Ishikawa (cell line): ENCODE measurements at regions not wholly inside any gene's neighbourhood (a gene's known extent, or its start where the extent isn't known, plus 50 kb on each side); places are given as distances from the start of the nearest gene placed in this dataset.

ENCODE experiments used
- CEBPB ChIP-seq: IDR thresholded peaks from 2 replicates; pipeline ENCODE4 v1.6.1; 2012
- CREB1 ChIP-seq: IDR thresholded peaks from 2 replicates; pipeline ENCODE4 v1.6.1; 2012; ENCODE audit warnings: low read depth
- EGR1 ChIP-seq: IDR thresholded peaks from 2 replicates; pipeline ENCODE4 v1.6.1; 2012
- EP300 ChIP-seq: IDR thresholded peaks from 2 replicates; pipeline ENCODE4 v1.6.1; 2012; ENCODE audit warnings: borderline replicate concordance
- FOXM1 ChIP-seq: IDR thresholded peaks from 2 replicates; pipeline ENCODE4 v1.6.1; 2012; ENCODE audit warnings: low read depth, borderline replicate concordance
- NFIC ChIP-seq: IDR thresholded peaks from 2 replicates; pipeline ENCODE4 v1.6.1; 2012
- RAD21 ChIP-seq: IDR thresholded peaks from 2 replicates; pipeline ENCODE4 v1.6.1; 2012; ENCODE audit warnings: low read depth
- REST ChIP-seq: IDR thresholded peaks from 2 replicates; pipeline ENCODE4 v1.6.1; 2012; ENCODE audit warnings: low read depth, mild to moderate bottlenecking
- TAF1 ChIP-seq: IDR thresholded peaks from 2 replicates; pipeline ENCODE4 v1.6.1; 2012; ENCODE audit warnings: low read depth, mild to moderate bottlenecking
- TCF12 ChIP-seq: IDR thresholded peaks from 2 replicates; pipeline ENCODE4 v1.6.1; 2012; ENCODE audit warnings: low read depth
- TEAD4 ChIP-seq: IDR thresholded peaks from 2 replicates; pipeline ENCODE4 v1.6.1; 2012
- YY1 ChIP-seq: IDR thresholded peaks from 2 replicates; pipeline ENCODE4 v1.6.1; 2012; ENCODE audit warnings: low read depth
- ZBTB7A ChIP-seq: IDR thresholded peaks from 2 replicates; pipeline ENCODE4 v1.6.1; 2012; ENCODE audit warnings: low read depth
- TF ChIP-seq, protein P1 (sequence below): IDR thresholded peaks from 2 replicates; pipeline ENCODE4 v1.6.1; 2012
- TF ChIP-seq, protein P2 (sequence below): IDR thresholded peaks from 2 replicates; pipeline ENCODE4 v1.6.1; 2012

- no peak for TF ChIP-seq EGR1
- TF ChIP-seq TCF12: no peak
- TF ChIP-seq RAD21: no peak
- TF ChIP-seq, protein P1, sequence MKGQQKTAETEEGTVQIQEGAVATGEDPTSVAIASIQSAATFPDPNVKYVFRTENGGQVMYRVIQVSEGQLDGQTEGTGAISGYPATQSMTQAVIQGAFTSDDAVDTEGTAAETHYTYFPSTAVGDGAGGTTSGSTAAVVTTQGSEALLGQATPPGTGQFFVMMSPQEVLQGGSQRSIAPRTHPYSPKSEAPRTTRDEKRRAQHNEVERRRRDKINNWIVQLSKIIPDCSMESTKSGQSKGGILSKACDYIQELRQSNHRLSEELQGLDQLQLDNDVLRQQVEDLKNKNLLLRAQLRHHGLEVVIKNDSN: no peak
- no peak for TF ChIP-seq ZBTB7A
- TF ChIP-seq CEBPB: no peak
- TF ChIP-seq CREB1: no peak
- no peak for TF ChIP-seq YY1
- no peak for TF ChIP-seq NFIC
- no peak for TF ChIP-seq EP300
- no peak for TF ChIP-seq REST
- TF ChIP-seq, protein P2, sequence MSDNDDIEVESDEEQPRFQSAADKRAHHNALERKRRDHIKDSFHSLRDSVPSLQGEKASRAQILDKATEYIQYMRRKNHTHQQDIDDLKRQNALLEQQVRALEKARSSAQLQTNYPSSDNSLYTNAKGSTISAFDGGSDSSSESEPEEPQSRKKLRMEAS: no peak
Measured at GRCh38 chr2:211089127-211089526, 532.7 kb downstream of the CPS1 start.

DNA sequence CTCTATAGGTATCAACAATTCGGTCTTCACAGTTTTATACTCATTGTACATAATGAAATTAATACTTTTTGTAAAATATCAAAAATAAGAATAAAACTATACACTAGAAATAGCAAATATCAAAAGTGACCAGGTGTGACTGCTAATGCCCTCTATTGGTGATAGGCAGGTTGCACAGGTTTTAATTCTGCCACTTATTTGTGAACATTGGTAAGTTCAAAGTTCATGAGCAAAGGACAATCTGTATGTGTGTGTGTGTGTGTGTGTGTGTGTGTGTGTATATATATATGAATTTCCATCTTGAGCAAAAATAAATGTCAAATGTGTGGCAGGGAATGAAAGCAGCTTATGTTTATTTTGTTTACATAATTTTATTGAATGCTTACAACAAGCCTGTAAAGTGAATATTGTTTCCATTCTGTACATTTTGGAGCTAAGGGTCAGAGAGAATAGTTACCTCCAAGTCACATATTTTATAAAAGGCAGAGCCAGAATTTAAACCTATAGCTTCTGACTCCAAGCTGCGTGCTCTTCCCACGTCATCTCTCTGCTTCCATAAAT lies 537.4 kb downstream of the CPS1 start:
- TF ChIP-seq TEAD4: no peak

- no peak for TF ChIP-seq FOXM1
- TF ChIP-seq RAD21: no peak
- no peak for TF ChIP-seq YY1
- TF ChIP-seq TAF1: no peak
- no peak for TF ChIP-seq CREB1
- no peak for TF ChIP-seq EGR1
- no peak for TF ChIP-seq ZBTB7A
- no peak for TF ChIP-seq EP300
- TF ChIP-seq, protein P2: no peak
- TF ChIP-seq TEAD4: no peak
- TF ChIP-seq TCF12: no peak
Measured at GRCh38 chr2:211103989-211104388, 547.6 kb downstream of the CPS1 start.

DNA sequence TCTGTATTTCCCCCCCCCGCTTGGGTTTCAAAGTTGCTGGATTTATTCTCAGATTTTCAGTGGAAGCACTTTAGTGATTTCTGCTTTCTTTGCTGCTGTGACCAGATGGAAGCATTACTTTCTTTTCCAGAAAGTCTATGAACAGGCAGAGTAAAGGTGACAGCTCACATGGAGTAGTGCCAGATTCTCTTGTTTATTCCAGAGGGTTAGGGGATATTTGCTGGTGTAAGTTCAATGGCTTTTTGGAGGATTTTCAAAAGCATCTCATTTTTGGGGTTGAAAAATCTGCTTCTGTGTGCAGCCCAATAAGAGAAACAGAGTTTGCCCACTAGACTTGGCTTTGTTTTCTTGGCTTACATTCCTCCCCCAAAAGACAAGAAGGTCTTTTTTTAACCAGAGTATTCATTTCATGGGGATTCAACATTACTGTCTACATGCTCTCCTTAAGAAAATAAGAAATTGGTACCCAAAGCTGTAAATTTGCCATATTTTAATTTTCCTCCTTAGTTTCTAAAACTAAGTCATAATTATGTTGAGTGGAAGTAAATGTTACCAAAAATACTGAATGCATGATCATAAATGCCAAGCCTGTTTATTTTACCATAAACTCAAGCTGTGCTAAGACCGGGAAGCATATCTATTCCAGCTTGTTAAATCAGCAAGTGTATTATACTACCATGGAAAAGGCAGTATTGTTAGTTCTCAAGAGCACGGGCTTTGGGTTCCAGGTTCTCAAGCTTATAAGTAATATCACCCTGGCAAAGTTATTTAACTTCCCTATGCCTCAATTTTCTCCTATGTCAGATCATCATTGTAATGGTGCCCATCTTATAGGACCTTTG lies 557.2 kb downstream of the CPS1 start:
- TF ChIP-seq TCF12 (no peak), FOXM1 (no peak), TEAD4 (no peak)

- no peak for TF ChIP-seq CEBPB
- no peak for TF ChIP-seq EGR1
- TF ChIP-seq FOXM1: no peak
- no peak for TF ChIP-seq YY1
- TF ChIP-seq NFIC: no peak
- TF ChIP-seq, protein P1: no peak
- no peak for TF ChIP-seq ZBTB7A
- TF ChIP-seq TEAD4: no peak
- no peak for TF ChIP-seq RAD21
- no peak for TF ChIP-seq TAF1
Measured at GRCh38 chr2:211114826-211115455, 558.5 kb downstream of the CPS1 start.

- TF ChIP-seq, protein P2: no peak
- TF ChIP-seq EGR1 (no peak), CEBPB (no peak), TAF1 (no peak), YY1 (no peak), RAD21 (no peak)
Measured at GRCh38 chr2:211117026-211117425, 560.6 kb downstream of the CPS1 start.

- TF ChIP-seq TEAD4 (no peak), EP300 (no peak), ZBTB7A (no peak), TAF1 (no peak), CREB1 (no peak), EGR1 (no peak), RAD21 (no peak), NFIC (no peak)
- TF ChIP-seq, protein P2: no peak
- TF ChIP-seq, protein P1: no peak
Measured at GRCh38 chr2:211126256-211126655, 569.9 kb downstream of the CPS1 start.
